ENCODE measurements at regions not wholly inside any gene's neighbourhood (a gene's known extent, or its start where the extent isn't known, plus 50 kb on each side); places are given as distances from the start of the nearest gene placed in this dataset.

GRCh38 chr13:79860791-79861190, 379.8 kb downstream of the NDFIP2 start:
- H3K18ac ChIP-seq (ENCODE audit: low read length) = no peak overlapping the region
- WGBS, 2 donors (ENCODE audit: extremely low coverage in 2 of 2, insufficient read length in 2 of 2, insufficient replicate concordance in 1 of 2) = no CpG with 5 or more reads among the region's 3 CpGs
- H3K14ac ChIP-seq (ENCODE audit: low read length) = no peak overlapping the region
- no peak overlapping the region for H3K27ac ChIP-seq (replicated peaks; ENCODE audit: low read length)
- no peak overlapping the region for H2BK120ac ChIP-seq (ENCODE audit: low read depth, low read length)
- H4K8ac ChIP-seq (ENCODE audit: low read depth, low read length) = no peak overlapping the region
- peaks cover 0 to 2% of the 10 kb centered on the region in 2 donors for H3K4me1 ChIP-seq (ENCODE audit: control insufficient read depth in 2 of 2, insufficient read depth in 1 of 2, low read depth in 1 of 2, low read length in 2 of 2)
- H3K27me3 ChIP-seq (ENCODE audit: control insufficient read depth in 3 of 3, insufficient read depth in 3 of 3, low read depth in 1 of 3, low read length in 3 of 3) = no peaks in the 10 kb centered on the region
- H3K9ac ChIP-seq (ENCODE audit: low read depth, low read length, poor library complexity) = no peak overlapping the region
- no peaks in the 10 kb centered on the region for H3K79me1 ChIP-seq (ENCODE audit: low read depth, low read length)
- DNase-seq (ENCODE audit: low spot score) = no peak
- no peak overlapping the region for H3K4ac ChIP-seq (ENCODE audit: low read length)
- no peak overlapping the region for H3K4me3 ChIP-seq (ENCODE audit: low read length in 2 of 2)
- H2AFZ ChIP-seq (ENCODE audit: low read length) = no peak overlapping the region
- no peak overlapping the region for H2BK15ac ChIP-seq (ENCODE audit: low read length)
- no peak overlapping the region for H3K4me2 ChIP-seq (ENCODE audit: insufficient read depth, low read length, poor library complexity, severe bottlenecking)
- no peaks in the 10 kb centered on the region for H3K36me3 ChIP-seq (replicated peaks in 1 of 2; ENCODE audit: control insufficient read depth in 2 of 2, insufficient read depth in 2 of 2, low read length in 2 of 2)
- H3K23ac ChIP-seq (ENCODE audit: low read depth, low read length, poor library complexity) = no peak overlapping the region
- no peaks in the 10 kb centered on the region for H3K9me3 ChIP-seq (replicated peaks in 1 of 2; ENCODE audit: control insufficient read depth in 2 of 2, insufficient read depth in 1 of 2, low read depth in 1 of 2, low read length in 2 of 2)
- no peak overlapping the region for H2AK5ac ChIP-seq (ENCODE audit: low read depth, low read length)
- H2BK5ac ChIP-seq (ENCODE audit: low read length) = no peak overlapping the region
- no peak overlapping the region for H4K91ac ChIP-seq (ENCODE audit: low read depth, low read length, poor library complexity)
- no peak overlapping the region for H2BK12ac ChIP-seq (ENCODE audit: low read length)

- Histone ChIP-seq H3K27ac (replicated peaks; ENCODE audit: low read length) (no peak overlapping the region), H3K4me2 (ENCODE audit: insufficient read depth, low read length, poor library complexity, severe bottlenecking) (no peak overlapping the region), H2BK15ac (ENCODE audit: low read length) (no peak overlapping the region), H4K8ac (ENCODE audit: low read depth, low read length) (no peak overlapping the region), H3K4me1 (ENCODE audit: control insufficient read depth in 2 of 2, insufficient read depth in 1 of 2, low read depth in 1 of 2, low read length in 2 of 2) (peaks cover 0 to 2% of the 10 kb centered on the region in 2 donors), H2BK12ac (ENCODE audit: low read length) (no peak overlapping the region), H3K79me1 (ENCODE audit: low read depth, low read length) (no peaks in the 10 kb centered on the region), H3K9me3 (replicated peaks in 1 of 2; ENCODE audit: control insufficient read depth in 2 of 2, insufficient read depth in 1 of 2, low read depth in 1 of 2, low read length in 2 of 2) (no peaks in the 10 kb centered on the region), H3K4ac (ENCODE audit: low read length) (no peak overlapping the region), H2AFZ (ENCODE audit: low read length) (no peak overlapping the region), H3K4me3 (ENCODE audit: low read length in 2 of 2) (no peak overlapping the region), H2BK120ac (ENCODE audit: low read depth, low read length) (no peak overlapping the region), H2AK5ac (ENCODE audit: low read depth, low read length) (no peak overlapping the region), H3K14ac (ENCODE audit: low read length) (no peak overlapping the region), H3K27me3 (ENCODE audit: control insufficient read depth in 3 of 3, insufficient read depth in 3 of 3, low read depth in 1 of 3, low read length in 3 of 3) (no peaks in the 10 kb centered on the region), H4K91ac (ENCODE audit: low read depth, low read length, poor library complexity) (no peak overlapping the region), H3K9ac (ENCODE audit: low read depth, low read length, poor library complexity) (no peak overlapping the region), H3K18ac (ENCODE audit: low read length) (no peak overlapping the region), H3K23ac (ENCODE audit: low read depth, low read length, poor library complexity) (no peak overlapping the region), H2BK5ac (ENCODE audit: low read length) (no peak overlapping the region), H3K36me3 (replicated peaks in 1 of 2; ENCODE audit: control insufficient read depth in 2 of 2, insufficient read depth in 2 of 2, low read length in 2 of 2) (no peaks in the 10 kb centered on the region)
- no peak for DNase-seq (ENCODE audit: low spot score)
- no CpG with 5 or more reads among the region's 3 CpGs for WGBS, 2 donors (ENCODE audit: extremely low coverage in 2 of 2, insufficient read length in 2 of 2, insufficient replicate concordance in 1 of 2)
Measured at GRCh38 chr13:79859756-79860155, 378.8 kb downstream of the NDFIP2 start.

- Histone ChIP-seq H2BK15ac (ENCODE audit: low read length) (no peak overlapping the region), H3K27ac (replicated peaks; ENCODE audit: low read length) (no peak overlapping the region), H3K4ac (ENCODE audit: low read length) (no peak overlapping the region), H3K18ac (ENCODE audit: low read length) (no peak overlapping the region), H2BK120ac (ENCODE audit: low read depth, low read length) (no peak overlapping the region), H3K23ac (ENCODE audit: low read depth, low read length, poor library complexity) (no peak overlapping the region), H3K9me3 (replicated peaks in 1 of 2; ENCODE audit: control insufficient read depth in 2 of 2, insufficient read depth in 1 of 2, low read depth in 1 of 2, low read length in 2 of 2) (peaks cover 0 to 6% of the 10 kb centered on the region in 2 donors), H3K14ac (ENCODE audit: low read length) (no peak overlapping the region), H2BK5ac (ENCODE audit: low read length) (no peak overlapping the region), H2AK5ac (ENCODE audit: low read depth, low read length) (no peak overlapping the region), H3K4me2 (ENCODE audit: insufficient read depth, low read length, poor library complexity, severe bottlenecking) (no peak overlapping the region), H2AFZ (ENCODE audit: low read length) (no peak overlapping the region), H3K27me3 (ENCODE audit: control insufficient read depth in 3 of 3, insufficient read depth in 3 of 3, low read depth in 1 of 3, low read length in 3 of 3) (no peaks in the 10 kb centered on the region), H4K8ac (ENCODE audit: low read depth, low read length) (no peak overlapping the region), H3K79me1 (ENCODE audit: low read depth, low read length) (no peaks in the 10 kb centered on the region), H3K36me3 (replicated peaks in 1 of 2; ENCODE audit: control insufficient read depth in 2 of 2, insufficient read depth in 2 of 2, low read length in 2 of 2) (no peaks in the 10 kb centered on the region), H3K9ac (ENCODE audit: low read depth, low read length, poor library complexity) (no peak overlapping the region), H2BK12ac (ENCODE audit: low read length) (no peak overlapping the region), H3K4me1 (ENCODE audit: control insufficient read depth in 2 of 2, insufficient read depth in 1 of 2, low read depth in 1 of 2, low read length in 2 of 2) (no peaks in the 10 kb centered on the region), H3K4me3 (ENCODE audit: low read length in 2 of 2) (no peak overlapping the region), H4K91ac (ENCODE audit: low read depth, low read length, poor library complexity) (no peak overlapping the region)
- WGBS, 2 donors (ENCODE audit: extremely low coverage in 2 of 2, insufficient read length in 2 of 2, insufficient replicate concordance in 1 of 2) = no CpG with 5 or more reads among the region's 1 CpG
- DNase-seq (ENCODE audit: low spot score) = no peak
Measured at GRCh38 chr13:79853251-79853650, 372.3 kb downstream of the NDFIP2 start.

- H3K23ac ChIP-seq (ENCODE audit: low read depth, low read length, poor library complexity) = no peak overlapping the region
- H2AK5ac ChIP-seq (ENCODE audit: low read depth, low read length) = no peak overlapping the region
- no peaks in the 10 kb centered on the region for H3K79me1 ChIP-seq (ENCODE audit: low read depth, low read length)
- H4K91ac ChIP-seq (ENCODE audit: low read depth, low read length, poor library complexity) = no peak overlapping the region
- H2AFZ ChIP-seq (ENCODE audit: low read length) = no peak overlapping the region
- H3K4me3 ChIP-seq (ENCODE audit: low read length in 2 of 2) = no peak overlapping the region
- no peaks in the 10 kb centered on the region for H3K36me3 ChIP-seq (replicated peaks in 1 of 2; ENCODE audit: control insufficient read depth in 2 of 2, insufficient read depth in 2 of 2, low read length in 2 of 2)
- H3K14ac ChIP-seq (ENCODE audit: low read length) = no peak overlapping the region
- peaks cover 0 to 5% of the 10 kb centered on the region in 2 donors for H3K4me1 ChIP-seq (ENCODE audit: control insufficient read depth in 2 of 2, insufficient read depth in 1 of 2, low read depth in 1 of 2, low read length in 2 of 2)
- no peak overlapping the region for H3K18ac ChIP-seq (ENCODE audit: low read length)
- no peaks in the 10 kb centered on the region for H3K27me3 ChIP-seq (ENCODE audit: control insufficient read depth in 3 of 3, insufficient read depth in 3 of 3, low read depth in 1 of 3, low read length in 3 of 3)
- no peak overlapping the region for H3K27ac ChIP-seq (replicated peaks; ENCODE audit: low read length)
- no peak overlapping the region for H2BK5ac ChIP-seq (ENCODE audit: low read length)
- H3K4ac ChIP-seq (ENCODE audit: low read length) = no peak overlapping the region
- peaks cover 0 to 6% of the 10 kb centered on the region in 2 donors for H3K9me3 ChIP-seq (replicated peaks in 1 of 2; ENCODE audit: control insufficient read depth in 2 of 2, insufficient read depth in 1 of 2, low read depth in 1 of 2, low read length in 2 of 2)
- no peak overlapping the region for H4K8ac ChIP-seq (ENCODE audit: low read depth, low read length)
- DNase-seq (ENCODE audit: low spot score) = no peak
- no peak overlapping the region for H2BK120ac ChIP-seq (ENCODE audit: low read depth, low read length)
- H3K9ac ChIP-seq (ENCODE audit: low read depth, low read length, poor library complexity) = no peak overlapping the region
- H2BK15ac ChIP-seq (ENCODE audit: low read length) = no peak overlapping the region
- no peak overlapping the region for H3K4me2 ChIP-seq (ENCODE audit: insufficient read depth, low read length, poor library complexity, severe bottlenecking)
- no peak overlapping the region for H2BK12ac ChIP-seq (ENCODE audit: low read length)
Measured at GRCh38 chr13:79851318-79851717, 370.4 kb downstream of the NDFIP2 start.

All from neuronal stem cell (in vitro differentiated cells).